ENCODE measurements at regions not wholly inside any gene's neighbourhood (a gene's known extent, or its start where the extent isn't known, plus 50 kb on each side); places are given as distances from the start of the nearest gene placed in this dataset.

- no peak for DNase-seq (ENCODE audit: low spot score in 2 of 2)
- no peaks in the 10 kb centered on the region for H3K4me1 ChIP-seq
- H3K9me3 ChIP-seq, result no peaks in the 10 kb centered on the region
- H3K4me3 ChIP-seq, result no peak overlapping the region
- no peaks in the 10 kb centered on the region for H3K36me3 ChIP-seq
- no peaks in the 10 kb centered on the region for H3K27me3 ChIP-seq
- no peak overlapping the region for H3K27ac ChIP-seq
- no peak for TF ChIP-seq POLR2A (IDR thresholded peaks at IDR 0.05)
- TF ChIP-seq EP300 (IDR thresholded peaks at IDR 0.05), result no peak
- TF ChIP-seq, protein P1, sequence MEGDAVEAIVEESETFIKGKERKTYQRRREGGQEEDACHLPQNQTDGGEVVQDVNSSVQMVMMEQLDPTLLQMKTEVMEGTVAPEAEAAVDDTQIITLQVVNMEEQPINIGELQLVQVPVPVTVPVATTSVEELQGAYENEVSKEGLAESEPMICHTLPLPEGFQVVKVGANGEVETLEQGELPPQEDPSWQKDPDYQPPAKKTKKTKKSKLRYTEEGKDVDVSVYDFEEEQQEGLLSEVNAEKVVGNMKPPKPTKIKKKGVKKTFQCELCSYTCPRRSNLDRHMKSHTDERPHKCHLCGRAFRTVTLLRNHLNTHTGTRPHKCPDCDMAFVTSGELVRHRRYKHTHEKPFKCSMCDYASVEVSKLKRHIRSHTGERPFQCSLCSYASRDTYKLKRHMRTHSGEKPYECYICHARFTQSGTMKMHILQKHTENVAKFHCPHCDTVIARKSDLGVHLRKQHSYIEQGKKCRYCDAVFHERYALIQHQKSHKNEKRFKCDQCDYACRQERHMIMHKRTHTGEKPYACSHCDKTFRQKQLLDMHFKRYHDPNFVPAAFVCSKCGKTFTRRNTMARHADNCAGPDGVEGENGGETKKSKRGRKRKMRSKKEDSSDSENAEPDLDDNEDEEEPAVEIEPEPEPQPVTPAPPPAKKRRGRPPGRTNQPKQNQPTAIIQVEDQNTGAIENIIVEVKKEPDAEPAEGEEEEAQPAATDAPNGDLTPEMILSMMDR (IDR thresholded peaks at IDR 0.05), result no peak
- TF ChIP-seq POLR2AphosphoS5 (IDR thresholded peaks at IDR 0.05), result no peak
Measured at GRCh38 chr2:187274146-187274545, 173.9 kb downstream of the CALCRL start.

- DNase-seq (ENCODE audit: low spot score in 2 of 2), result no peak
- Histone ChIP-seq H3K4me1 (no peaks in the 10 kb centered on the region), H3K9me3 (no peaks in the 10 kb centered on the region), H3K4me3 (no peak overlapping the region), H3K27ac (no peak overlapping the region), H3K36me3 (no peaks in the 10 kb centered on the region), H3K27me3 (no peaks in the 10 kb centered on the region)
- TF ChIP-seq POLR2A (IDR thresholded peaks at IDR 0.05), result no peak
- no peak for TF ChIP-seq EP300 (IDR thresholded peaks at IDR 0.05)
- TF ChIP-seq, protein P1 (IDR thresholded peaks at IDR 0.05), result no peak
- no peak for TF ChIP-seq POLR2AphosphoS5 (IDR thresholded peaks at IDR 0.05)
Measured at GRCh38 chr2:187272255-187272654, 175.8 kb downstream of the CALCRL start.

- TF ChIP-seq EP300 (IDR thresholded peaks at IDR 0.05), result no peak
- no peak for TF ChIP-seq POLR2AphosphoS5 (IDR thresholded peaks at IDR 0.05)
- no peak for TF ChIP-seq POLR2A (IDR thresholded peaks at IDR 0.05)
- TF ChIP-seq, protein P1 (IDR thresholded peaks at IDR 0.05), result no peak
- H3K27me3 ChIP-seq, result no peaks in the 10 kb centered on the region
Measured at GRCh38 chr2:187271825-187272224, 176.2 kb downstream of the CALCRL start.

DNA sequence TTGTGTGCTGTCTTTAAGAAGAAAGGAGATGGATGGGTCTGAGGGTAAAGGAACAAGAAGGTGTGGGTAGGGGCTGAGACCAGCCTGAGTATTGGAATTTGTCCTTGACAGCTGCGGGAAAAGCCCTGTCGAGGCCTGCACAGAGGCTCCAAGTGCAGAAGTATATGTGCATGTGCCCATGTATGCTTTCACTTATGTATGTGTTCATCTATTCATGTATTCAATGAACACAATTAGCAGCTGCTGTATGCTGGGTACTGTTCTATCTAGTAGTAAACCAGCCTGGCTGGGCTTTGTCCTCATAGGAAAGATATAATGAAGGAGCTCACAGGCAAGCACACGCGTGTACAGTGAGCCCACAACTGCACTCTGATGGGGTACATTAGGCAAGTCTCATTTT is 181.4 kb downstream of the CALCRL start:
- WGBS, result 70% methylated on average over 4 of the region's 4 CpGs
- Histone ChIP-seq H3K4me1 (no peaks in the 10 kb centered on the region), H3K27me3 (no peaks in the 10 kb centered on the region), H3K27ac (no peak overlapping the region), H3K9me3 (no peaks in the 10 kb centered on the region), H3K36me3 (no peaks in the 10 kb centered on the region), H3K4me3 (no peak overlapping the region)
- TF ChIP-seq POLR2AphosphoS5 (IDR thresholded peaks at IDR 0.05) (no peak), POLR2A (IDR thresholded peaks at IDR 0.05) (no peak), EP300 (IDR thresholded peaks at IDR 0.05) (no peak)
- TF ChIP-seq, protein P1 (IDR thresholded peaks at IDR 0.05), result no peak
- DNase-seq (ENCODE audit: low spot score in 2 of 2), result no peak

More at GRCh38 chr2:187271825-187272224, 176.2 kb downstream of the CALCRL start:
- Histone ChIP-seq H3K4me1 (no peaks in the 10 kb centered on the region), H3K27ac (no peak overlapping the region), H3K36me3 (no peaks in the 10 kb centered on the region), H3K9me3 (no peaks in the 10 kb centered on the region), H3K4me3 (no peak overlapping the region)
- DNase-seq (ENCODE audit: low spot score in 2 of 2), result no peak

DNA sequence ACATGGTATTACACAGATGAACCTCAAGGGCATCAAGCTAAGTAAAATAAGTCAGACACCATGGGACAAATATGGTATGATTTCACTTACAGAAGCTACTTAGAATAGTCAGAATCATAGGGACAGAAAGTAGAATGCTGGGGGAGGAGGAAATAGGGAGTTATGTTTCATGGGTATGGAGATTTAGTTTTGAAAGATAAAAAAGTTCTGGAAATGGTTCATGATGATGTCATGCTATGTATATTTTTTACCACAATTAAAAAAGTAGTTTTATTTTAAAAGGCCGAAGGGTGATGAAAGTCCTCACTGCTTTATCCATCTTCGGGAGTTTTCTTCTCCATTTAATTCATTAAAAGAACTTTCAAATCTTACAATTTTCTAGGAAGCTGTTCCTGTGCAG is 181.9 kb downstream of the CALCRL start:
- no peaks in the 10 kb centered on the region for H3K4me1 ChIP-seq
- no peak for TF ChIP-seq POLR2A (IDR thresholded peaks at IDR 0.05)
- no peak for TF ChIP-seq EP300 (IDR thresholded peaks at IDR 0.05)
- no peak for TF ChIP-seq POLR2AphosphoS5 (IDR thresholded peaks at IDR 0.05)
- TF ChIP-seq, protein P1 (IDR thresholded peaks at IDR 0.05), result no peak
- no peaks in the 10 kb centered on the region for H3K27me3 ChIP-seq
- no peak overlapping the region for H3K27ac ChIP-seq
- no peaks in the 10 kb centered on the region for H3K9me3 ChIP-seq
- no peaks in the 10 kb centered on the region for H3K36me3 ChIP-seq
- DNase-seq (ENCODE audit: low spot score in 2 of 2), result no peak
- H3K4me3 ChIP-seq, result no peak overlapping the region
- WGBS, result 74% methylated on average over 2 of the region's 2 CpGs

Measured in suprapubic skin (tissue), 4 donors.